Stimulated activated CD8-positive, alpha-beta memory T cell treated with anti-CD3 and anti-CD28 coated beads, Interleukin-4, amount 100 ng/mL, for 4 hours (primary cell): ENCODE measurements at regions not wholly inside any gene's neighbourhood (a gene's known extent, or its start where the extent isn't known, plus 50 kb on each side); places are given as distances from the start of the nearest gene placed in this dataset.

Experiments used
- DNase-seq, 2 donors: peaks; one replicate each; pipeline ENCODE4 v3.0.0-alpha.2; 2020; ENCODE audit warnings: low read depth in 2 of 2, low spot score in 1 of 2

DNA sequence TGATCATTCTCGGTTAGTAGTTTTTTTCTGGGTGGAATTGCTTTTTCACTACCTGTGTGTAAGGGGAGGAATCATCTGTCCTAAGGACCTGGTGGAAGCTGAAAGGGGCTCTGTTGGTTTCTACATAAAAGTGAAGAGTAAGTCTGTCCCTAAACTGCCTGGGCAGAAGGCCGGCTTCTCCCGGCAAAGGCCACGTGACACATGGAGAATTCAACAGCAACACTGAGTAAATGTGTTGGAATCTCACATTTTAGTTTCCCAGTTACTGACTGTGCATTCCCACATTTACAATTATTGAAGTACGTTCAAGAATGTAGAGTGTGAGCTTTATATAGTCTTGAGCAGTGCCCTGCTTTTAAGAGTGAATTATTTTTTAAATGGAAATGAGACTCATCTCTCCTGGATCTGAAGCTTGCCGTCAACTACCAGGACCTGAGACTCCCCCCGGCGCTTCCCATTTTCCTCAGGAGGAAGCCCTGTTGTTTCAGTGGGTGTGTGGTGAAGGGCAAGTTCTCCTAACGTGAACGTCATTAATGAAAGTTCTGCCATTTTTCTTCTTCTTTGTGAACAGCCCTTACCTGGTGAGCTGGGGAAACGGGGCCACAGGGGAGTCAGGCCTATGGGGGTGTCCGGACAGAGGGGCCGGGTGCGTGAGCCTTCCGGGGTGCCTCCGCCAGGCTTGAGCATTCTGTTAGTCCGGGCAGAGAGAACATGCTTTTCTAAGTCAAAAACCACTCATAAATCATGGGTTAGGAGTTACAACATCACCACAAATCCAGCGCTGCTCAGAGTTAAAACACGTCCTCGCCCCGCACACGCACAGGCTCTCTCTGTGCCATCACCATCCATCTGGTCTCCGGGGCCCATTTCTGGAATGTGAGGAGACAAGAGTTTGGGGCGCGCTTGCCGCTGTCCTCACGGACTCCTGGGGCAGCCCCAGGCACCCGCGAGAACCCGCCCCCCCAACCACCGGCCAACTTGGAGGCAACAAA, 56.6 kb upstream of the SMOC2 start:
- no peak for DNase-seq

DNA sequence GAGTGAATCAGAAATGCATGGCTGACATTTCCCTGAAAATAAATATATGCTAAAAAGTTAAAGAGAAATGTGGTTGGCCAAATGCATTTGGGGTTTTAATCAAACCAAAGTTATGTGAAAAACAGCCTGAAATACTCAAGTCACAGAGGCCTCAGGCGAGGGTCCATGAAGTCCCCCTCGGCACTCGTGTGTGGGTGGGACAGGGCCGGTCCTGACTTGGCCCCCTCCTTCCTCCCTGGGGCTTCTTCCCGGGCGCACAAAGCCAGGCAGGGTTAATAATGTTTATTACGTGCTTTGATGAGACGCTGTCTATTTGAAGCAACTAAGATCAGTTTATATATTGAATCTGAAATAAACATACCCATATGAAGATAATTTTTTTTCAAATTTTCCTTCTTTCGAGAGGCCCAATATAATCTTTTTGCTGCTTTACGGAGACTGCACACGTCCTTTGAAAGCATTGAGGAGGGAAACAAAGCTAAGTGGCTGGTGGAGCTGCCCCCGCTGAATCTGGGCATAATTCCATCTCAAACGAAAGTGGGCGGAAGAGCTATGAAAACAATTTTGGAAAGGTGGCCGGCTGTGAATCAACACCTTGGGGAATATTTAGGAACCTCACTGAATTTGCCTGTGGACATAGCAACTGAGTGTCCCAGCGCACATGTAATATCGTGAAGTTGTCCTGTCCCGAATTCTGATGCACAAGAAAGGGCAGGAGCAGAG, 55.8 kb upstream of the SMOC2 start:
- DNase-seq = no peak

DNA sequence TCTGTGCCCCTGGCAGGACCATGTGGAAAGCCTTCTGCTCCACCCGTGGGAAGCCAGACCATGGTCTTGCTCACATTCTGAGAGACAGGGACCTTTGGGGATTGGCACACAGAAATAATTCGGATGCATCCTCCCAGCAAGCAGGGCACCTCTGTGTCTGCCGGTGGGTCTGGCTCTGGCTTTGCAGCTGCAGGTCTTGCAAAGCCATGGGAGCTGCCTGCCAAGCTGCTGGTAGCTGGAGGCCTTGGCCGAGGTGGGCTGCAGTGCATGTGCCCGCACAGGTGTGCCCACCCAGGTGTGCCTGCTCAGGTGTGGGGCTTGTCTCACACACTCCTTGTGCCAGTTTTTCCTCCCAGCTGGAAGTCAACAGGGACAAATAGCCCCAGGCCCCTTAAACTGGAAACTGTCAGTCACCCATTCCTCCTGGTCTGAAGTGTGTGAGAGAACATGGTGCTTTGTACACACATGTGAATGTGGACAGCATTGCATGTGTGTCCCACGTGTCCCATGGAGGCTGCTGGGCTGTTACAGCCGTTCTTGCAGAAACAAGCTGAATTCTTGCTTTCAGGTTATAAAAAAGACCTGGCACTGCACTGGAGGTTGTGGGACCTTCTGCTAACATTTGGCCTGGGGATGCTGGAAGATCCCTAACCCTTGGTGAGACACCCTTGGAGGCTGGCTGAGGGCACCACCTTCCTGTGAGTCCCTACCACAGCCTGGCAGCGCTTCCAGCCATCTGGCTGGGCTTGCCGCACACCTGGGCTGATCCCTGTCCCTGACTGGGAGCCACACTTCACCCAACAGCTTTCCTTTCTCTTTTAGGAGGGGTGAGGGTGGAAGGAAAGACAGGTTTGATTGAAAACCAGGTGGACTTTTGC, 54.9 kb upstream of the SMOC2 start:
- no peak for DNase-seq

DNA sequence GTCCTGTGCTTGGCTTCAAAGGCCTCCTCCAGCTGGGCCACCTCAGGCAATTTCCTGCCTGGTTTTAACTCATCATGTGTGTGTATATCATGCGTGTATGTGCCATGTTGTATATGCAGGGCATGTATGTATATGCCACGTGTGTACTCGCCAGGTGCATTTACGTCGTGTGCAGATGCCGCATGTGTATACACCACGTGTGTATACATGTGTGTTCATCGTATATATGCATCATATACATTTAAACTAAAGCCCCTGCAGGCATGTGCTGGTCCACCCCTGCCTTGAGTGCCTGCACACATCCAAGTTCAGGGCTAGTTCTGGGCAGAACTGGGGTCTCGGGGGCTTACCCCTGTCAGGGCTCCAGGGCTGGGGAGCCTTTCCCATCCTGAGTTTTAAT, 54.0 kb upstream of the SMOC2 start:
- no peak for DNase-seq

DNA sequence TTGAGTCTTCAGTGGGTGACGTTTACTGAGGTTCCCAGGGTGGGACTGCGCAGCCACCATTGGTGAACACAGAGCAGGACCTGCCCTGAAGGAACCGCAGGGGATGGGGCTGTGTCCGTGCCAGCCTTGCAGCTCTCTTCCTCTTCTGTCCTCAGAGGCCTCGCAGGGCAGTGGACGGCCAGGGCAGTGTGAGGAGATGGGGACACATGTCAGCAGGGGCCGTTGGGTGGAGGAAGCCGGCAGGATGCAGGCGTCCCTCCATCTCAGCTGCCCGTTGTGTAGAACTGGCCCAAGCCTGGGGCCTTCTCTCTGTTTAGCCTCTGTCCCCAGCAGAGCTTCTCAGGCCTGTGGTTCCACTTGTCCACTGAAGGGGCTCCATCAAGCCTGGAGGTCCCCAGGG, 53.6 kb upstream of the SMOC2 start:
- DNase-seq = no peak

DNA sequence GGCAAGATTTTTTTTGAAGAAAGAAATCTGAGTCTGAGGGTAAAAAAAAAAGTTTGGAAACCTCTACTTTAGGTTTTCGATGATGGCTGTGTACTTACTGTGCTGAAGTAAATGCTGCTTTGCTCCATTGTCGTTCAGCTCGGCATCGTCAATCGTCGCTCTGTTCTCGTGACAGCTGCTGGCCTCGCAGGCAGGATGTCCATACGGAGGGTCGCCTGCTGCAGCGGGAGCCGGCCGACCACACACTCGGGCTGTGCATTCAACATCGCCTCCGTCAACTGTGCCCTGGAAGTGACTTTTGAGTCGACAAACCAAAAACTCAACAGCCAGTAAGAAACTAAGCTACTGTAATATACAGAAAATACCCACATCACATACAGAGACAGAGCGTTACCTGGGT, 53.1 kb upstream of the SMOC2 start:
- no peak for DNase-seq

DNA sequence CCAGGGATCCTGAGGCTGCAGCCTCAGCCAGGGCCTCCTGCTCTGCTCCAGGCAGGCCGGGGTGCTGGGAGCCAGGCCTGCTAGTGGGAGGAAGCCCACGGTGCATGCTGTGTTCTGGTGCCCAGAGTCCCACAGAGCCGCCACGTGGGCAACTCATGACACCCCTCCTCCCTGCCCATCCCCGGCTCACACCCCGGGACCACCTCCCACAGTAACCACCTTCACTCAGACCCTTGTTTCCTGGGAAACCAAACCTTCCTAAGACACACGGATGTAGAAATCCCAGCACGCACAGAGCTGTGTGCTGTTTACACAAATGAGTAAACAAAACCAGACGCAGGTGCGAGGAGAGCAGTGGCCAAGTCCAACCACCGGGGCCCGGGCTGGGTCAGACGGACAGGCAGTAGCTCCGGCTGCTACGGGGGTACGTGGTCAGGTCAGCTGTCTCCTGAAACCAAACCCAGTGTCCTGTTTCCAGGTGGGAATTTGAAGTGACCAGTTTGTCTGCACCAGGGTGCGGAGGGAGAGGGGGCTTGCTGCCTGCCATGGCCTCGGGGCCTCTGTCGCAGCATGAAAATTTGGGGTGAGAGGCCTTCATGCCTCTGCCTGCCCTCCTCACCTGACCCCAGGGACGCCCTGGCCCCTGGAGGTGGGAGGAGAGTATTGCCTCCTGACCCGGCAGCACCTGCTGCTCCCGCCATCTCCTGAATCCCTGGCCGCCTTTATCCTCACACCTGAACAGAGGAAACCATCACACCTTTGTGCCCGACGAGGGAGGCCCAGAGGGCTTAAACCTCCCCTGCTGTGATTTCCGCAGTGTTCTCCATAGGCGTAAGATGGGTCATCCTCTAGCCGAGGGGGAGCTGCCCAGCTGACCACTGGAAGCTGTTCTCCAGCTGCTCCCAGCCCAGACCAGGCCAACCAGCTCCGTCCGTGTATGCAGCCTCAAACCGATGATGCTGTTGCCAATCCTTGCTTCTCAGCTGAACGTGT, 52.0 kb upstream of the SMOC2 start:
- no peak for DNase-seq

DNA sequence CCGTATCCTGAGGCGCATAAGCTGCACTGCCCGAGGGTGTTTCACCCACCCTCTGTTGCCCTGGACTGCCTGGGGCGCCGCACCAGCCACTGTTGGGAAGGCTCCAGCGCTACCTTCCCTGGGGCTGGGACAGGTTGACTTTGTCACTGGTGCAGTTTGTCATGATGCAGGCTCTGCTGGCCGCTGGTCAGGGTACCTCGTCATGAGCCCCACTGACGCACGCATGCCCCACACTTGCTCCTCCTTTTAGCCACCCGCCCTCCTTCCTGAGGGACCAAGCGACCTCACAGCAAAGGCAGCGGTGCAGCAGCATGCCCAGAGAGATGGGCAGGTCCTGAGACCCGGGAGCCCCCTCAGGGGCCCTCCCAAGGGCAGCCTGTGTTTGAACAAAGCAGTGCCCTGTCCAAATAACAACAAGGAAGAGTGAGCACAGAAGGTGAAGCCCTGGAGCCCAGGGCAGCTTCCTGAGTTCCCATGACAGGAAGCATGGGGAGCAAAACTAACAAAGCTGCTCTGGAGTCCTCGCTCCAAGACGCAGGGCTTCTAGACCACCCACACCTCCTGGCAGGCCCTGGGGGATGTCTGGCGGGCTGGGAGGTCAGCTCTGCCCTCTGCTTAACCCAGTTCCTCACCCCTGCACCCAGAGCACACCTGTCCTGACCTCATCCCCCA, 50.1 kb upstream of the SMOC2 start:
- no peak for DNase-seq
